Islet of Langerhans (tissue), 1 donor: ENCODE measurements at regions not wholly inside any gene's neighbourhood (a gene's known extent, or its start where the extent isn't known, plus 50 kb on each side); places are given as distances from the start of the nearest gene placed in this dataset.

Experiments
- FAIRE-seq: peaks from one replicate; lab custom pipeline; 2011; peaks lifted over from hg19 to GRCh38; lab: Jason Lieb, UNC

DNA sequence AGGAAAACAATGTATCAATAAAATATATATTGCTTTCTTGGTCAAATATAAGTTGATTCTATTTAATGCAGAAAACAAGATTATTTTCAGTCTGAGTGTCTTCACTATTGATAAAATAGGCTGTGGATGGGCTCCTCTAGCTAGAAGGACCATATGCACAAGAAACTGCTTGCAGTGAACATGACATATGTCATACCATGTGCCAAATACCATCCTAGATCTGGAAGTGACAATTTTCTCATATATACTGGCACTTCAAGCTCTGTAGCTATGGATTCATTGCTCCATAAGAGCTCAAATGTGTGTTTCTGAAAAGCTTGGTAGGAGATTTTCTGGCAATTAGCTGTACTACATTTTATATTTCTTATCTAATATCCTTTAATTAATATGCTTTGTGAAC, 95.6 kb upstream of the CDH6 start:
- no peak for FAIRE-seq

GRCh38 chr5:31096238-31096865, 97.1 kb upstream of the CDH6 start:
- FAIRE-seq, result peak; percentile 51

DNA sequence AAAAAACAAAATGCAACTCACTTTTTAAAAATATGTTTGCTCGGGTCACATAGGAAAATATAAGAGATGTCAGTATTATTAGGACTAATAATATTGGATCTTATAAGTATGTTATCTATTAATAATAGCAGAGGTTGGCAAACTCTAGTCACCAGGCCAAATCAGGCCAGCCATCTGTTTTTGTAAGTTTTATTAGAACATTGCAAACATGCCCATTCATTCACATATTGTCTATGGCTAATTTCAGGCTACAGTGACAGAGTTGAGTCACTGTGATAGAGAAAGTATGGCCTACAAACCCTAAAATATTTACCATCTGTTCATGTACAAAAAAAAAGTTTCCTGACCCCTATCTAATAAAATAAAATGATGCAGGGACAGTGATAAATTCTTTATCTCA, 97.7 kb upstream of the CDH6 start:
- peak; percentile 75 for FAIRE-seq

DNA sequence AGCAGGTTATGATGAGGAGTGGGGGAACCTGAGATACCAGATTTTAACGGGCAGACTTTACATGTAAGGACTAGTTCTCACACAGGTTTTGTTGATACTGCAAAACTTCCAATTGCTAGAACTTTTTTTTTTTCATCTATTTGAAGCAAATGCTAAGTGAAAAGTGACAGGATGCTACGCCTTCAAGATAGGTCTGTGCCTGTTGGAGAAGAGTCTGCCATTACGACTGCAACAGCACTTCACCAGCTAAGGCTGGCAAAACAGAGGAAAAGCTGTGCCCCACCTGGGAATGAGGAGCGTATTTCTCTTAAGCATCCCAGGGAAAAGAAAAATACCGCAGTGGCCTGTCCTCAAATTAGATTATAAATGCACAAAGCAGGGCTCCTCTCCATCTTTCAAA, 102.0 kb upstream of the CDH6 start:
- FAIRE-seq, result no peak

DNA sequence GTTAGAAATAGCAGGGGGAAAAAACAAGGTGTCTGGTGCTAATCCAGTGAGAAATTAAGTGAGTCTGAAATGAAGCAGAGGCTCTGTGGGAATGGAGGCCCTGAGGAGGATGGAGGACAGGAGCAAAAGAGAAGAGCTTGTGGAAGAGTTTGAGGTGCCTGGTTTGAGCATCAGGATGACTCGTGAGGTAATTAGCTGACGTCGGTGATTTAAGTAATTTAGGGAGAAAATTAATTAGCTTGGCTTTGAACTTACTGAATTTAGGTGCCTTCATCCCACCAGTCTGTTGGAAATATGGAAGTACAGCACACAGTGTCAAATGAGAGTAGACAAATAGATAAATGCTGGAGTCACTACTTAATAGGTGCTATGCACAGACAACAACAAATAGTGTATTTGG, 103.0 kb upstream of the CDH6 start:
- FAIRE-seq, result no peak

DNA sequence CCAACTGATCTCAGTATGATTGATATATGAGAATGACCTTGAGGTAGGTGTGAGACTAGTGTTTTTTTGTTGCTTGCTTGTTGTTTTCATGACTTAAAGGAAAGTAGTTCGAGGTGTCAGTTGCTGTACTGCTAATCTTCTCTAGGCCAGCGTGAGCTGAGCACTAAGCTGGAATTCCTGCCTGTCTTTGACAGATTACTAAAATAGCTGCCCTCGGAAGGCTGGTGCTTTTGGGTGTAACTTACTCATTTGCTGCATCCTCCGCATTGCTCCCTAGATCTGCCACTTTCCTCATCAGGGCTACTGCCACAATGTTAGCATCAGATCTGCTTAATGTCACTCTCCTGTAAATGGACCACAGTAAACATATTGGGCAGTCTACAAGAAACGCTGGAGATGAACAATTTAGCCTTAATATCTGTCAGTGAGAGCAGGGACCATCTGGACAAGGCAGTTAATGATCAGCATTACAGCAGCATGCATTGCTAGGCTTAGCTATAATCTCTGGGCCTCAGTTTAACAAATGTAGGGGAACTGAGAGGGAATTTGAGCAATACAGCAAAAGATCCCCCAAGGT, 106.6 kb upstream of the CDH6 start:
- peak; percentile 73 for FAIRE-seq

GRCh38 chr5:31084871-31085270, 108.6 kb upstream of the CDH6 start:
- FAIRE-seq, result no peak

GRCh38 chr5:31083364-31083763, 110.1 kb upstream of the CDH6 start:
- FAIRE-seq, result no peak

GRCh38 chr5:31079668-31080067, 113.8 kb upstream of the CDH6 start:
- FAIRE-seq, result no peak

GRCh38 chr5:31078956-31079355, 114.5 kb upstream of the CDH6 start:
- FAIRE-seq, result no peak

DNA sequence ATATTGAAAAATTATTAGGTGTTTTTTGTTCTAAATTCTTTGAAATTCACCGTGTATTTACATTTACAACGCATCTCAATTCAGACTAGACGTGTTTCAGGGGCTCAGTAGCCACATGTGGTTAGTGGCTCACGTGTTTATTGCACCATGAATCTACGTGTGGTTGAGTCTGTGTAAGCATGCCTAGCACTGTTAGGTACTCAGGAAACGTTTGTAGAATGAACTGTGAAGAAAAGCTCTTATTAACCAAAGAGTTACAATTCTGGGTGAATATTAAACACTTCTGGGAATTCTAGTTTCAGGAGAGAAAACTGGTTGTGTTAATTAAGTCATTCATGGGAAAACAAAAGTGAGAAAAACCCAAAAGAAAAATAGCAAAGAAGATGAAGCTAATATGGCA, 117.5 kb upstream of the CDH6 start:
- FAIRE-seq, result no peak

DNA sequence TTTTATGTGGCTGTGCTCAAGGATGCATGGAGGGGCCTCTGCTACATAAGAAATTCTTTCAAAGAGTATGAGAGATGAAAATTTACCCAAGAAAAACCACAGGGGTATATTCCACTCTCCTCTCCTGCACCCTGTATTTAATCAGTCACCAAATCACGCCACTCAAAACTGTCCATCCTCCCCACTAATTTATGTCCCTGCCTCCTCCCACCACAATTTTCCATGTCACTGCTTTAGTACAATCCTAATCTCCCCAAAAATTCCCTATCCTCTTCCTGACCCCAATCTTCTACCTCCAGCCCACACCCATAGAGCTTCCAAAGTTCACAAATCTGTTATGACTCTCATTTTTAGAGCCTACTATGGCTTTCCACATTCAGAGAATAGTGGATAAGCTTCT, 125.2 kb upstream of the CDH6 start:
- no peak for FAIRE-seq

- no peak for FAIRE-seq
These were observed 126.7 kb upstream of the CDH6 start for GRCh38 chr5:31066655-31067328.

GRCh38 chr5:31064215-31064614, 129.3 kb upstream of the CDH6 start:
- no peak for FAIRE-seq

DNA sequence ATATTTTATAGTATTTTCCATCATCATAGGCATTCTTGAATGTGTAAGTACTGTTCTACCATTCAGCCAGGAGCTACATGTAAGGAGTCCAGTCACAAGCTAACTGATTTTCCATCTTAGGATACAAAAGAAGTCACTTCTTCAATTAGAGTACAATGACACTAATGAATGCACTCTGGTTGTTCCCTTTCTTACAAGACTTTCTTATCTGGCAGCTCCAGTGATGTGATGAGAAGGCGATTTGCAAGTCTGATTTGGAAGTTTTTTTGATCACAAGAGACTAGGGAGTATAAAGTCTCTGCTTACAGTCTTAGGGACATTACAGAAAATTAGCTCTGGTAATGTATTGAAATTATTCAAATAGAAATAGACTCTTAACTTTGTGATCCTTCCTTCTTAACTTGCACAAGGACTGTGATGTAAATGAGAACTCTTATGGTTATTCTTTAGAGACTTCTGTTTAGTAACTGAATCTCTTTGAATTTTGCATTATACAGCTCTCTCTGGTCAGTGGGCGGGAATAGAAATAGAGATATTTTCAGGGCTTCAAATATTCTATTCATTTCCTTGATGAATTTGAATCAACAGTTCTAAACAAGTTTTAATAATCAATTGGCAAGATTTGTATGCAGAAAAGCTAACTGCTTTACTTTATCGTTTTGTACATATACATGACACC, 130.4 kb upstream of the CDH6 start:
- no peak for FAIRE-seq

- FAIRE-seq, result no peak
These were observed 133.6 kb upstream of the CDH6 start for GRCh38 chr5:31059889-31060288.

GRCh38 chr5:31054453-31054852, 139.0 kb upstream of the CDH6 start:
- FAIRE-seq, result no peak

DNA sequence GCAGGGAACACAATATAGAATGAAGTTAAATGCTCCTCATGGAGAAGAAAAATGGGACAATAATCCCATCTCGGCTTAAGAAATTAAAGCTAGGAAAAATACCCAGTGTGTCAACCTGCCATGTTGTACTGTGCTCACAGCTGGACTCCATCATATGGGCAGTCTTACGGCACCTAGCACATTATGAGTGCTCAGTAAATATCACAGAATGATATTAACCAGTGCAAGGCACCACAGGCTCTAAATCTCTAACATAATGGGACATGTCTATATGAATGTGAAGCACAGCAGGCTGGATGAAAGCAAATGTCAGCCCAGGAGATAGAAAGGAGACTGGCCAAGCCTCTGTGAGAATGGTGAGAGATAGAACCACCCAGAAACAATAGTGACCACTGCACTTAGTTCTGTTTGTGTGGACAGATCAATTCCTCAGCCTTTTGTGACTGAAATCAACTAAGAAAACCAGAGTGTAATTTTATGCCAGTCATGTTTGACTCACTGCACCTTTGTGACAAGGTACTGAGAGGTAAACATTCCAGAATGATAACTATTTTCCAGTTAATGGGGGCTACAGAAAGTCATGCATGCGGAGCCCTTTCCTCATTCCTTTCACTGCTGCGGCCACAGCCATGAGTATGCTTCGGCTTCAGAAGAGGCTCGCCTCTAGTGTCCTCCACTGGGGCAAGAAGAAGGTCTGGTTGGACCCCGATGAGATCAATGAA, 140.4 kb upstream of the CDH6 start:
- FAIRE-seq, result no peak

- no peak for FAIRE-seq
These were observed 142.2 kb upstream of the CDH6 start for GRCh38 chr5:31051316-31051715.

DNA sequence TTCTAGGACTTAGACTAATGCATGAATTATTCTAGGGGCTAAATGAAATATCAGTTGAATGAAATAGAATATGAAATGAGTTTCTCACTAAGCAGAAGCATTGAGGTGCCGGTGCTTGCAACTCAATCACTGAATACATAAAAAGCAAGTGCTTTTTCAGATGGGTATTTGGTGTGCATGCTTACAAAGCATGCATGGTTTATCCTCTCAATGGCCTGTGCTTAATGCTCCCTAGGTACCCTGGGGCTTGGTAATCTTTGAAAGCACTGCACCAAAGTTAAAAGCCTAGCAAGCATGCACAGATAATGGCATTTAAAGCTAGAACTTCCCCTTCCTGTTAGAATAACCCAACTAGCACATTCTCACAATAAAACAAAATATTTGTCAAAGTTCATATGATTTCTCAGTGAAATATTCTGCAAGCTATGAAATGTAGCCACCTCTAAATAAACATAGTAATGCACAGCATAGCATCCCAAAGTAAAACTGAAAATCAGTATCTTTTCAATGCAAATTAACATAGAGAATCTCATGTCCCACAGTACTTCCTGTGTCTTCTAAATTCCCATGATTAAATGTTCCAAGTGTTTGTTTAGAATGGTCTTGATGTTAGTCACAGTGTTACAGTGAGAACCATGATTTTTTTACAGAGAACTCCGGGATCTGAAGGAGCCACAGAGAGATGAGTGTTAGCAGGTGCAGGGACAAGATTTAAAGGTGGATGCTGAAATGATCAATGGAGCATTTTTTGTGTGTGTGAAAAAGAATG, 143.4 kb upstream of the CDH6 start:
- no peak for FAIRE-seq

DNA sequence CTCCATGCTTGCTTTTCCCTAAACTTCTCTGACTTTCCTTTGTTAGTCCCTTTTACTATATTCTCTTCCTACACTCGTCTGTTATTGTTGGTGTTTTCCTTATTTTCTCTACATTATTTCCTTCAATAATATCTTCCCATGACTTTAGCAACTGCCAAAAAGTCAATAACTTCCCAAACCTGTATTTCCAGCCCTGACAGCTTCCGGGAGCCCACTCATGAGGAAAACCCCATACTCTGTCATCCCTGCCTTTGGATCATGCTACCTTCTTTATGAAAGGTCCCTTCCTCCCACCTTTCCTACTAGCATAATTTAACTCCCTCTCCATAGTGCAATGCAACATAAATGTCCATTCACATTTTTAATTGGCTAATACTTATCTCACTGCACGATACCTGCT, 144.0 kb upstream of the CDH6 start:
- FAIRE-seq, result no peak
